Parathyroid adenoma (tissue), 2 donors: ENCODE measurements at regions not wholly inside any gene's neighbourhood (a gene's known extent, or its start where the extent isn't known, plus 50 kb on each side); places are given as distances from the start of the nearest gene placed in this dataset.

Source experiments
- H2AFZ ChIP-seq: fragments of 300-600 bp; sonication (generic); one replicate; pipeline ENCODE4 v1.7.0; 2017; ENCODE audit warnings: antibody characterized with exemption, mild to moderate bottlenecking
- H3K27ac ChIP-seq: fragments of 300-600 bp; sonication (generic); one replicate; pipeline ENCODE4 v1.7.0; 2017
- H3K27me3 ChIP-seq: fragments of 300-600 bp; sonication (generic); one replicate; pipeline ENCODE4 v1.7.0; 2017; ENCODE audit warnings: low read length; ENCODE audit not compliant: control insufficient read depth, insufficient read depth
- H3K36me3 ChIP-seq: fragments of 300-600 bp; sonication (generic); one replicate; pipeline ENCODE4 v1.7.0; 2017; ENCODE audit warnings: low read length; ENCODE audit not compliant: control insufficient read depth, insufficient read depth
- H3K4me1 ChIP-seq: fragments of 300-600 bp; sonication (generic); one replicate; pipeline ENCODE4 v1.7.0; 2017; ENCODE audit warnings: control low read depth
- H3K4me2 ChIP-seq: fragments of 300-600 bp; sonication (generic); one replicate; pipeline ENCODE4 v1.7.0; 2017; ENCODE audit warnings: low read length
- H3K4me3 ChIP-seq: fragments of 300-600 bp; sonication (generic); one replicate; pipeline ENCODE4 v1.7.0; 2017; ENCODE audit warnings: low read depth, low read length
- H3K79me2 ChIP-seq: fragments of 300-600 bp; sonication (generic); one replicate; pipeline ENCODE4 v1.7.0; 2017; ENCODE audit warnings: control low read depth
- H3K9ac ChIP-seq: fragments of 300-600 bp; sonication (generic); one replicate; pipeline ENCODE4 v1.7.0; 2017; ENCODE audit warnings: mild to moderate bottlenecking
- H3K9me3 ChIP-seq: fragments of 300-600 bp; sonication (generic); one replicate; pipeline ENCODE4 v1.7.0; 2017; ENCODE audit warnings: low read length; ENCODE audit not compliant: control insufficient read depth
- TF ChIP-seq, protein P1 (sequence below): fragments of 300-600 bp; sonication (generic); IDR thresholded peaks from one replicate; pipeline ENCODE4 v1.7.0; 2017; ENCODE audit warnings: antibody characterized with exemption, mild to moderate bottlenecking
- donor health status: primary hyperparathyroidism.

DNA sequence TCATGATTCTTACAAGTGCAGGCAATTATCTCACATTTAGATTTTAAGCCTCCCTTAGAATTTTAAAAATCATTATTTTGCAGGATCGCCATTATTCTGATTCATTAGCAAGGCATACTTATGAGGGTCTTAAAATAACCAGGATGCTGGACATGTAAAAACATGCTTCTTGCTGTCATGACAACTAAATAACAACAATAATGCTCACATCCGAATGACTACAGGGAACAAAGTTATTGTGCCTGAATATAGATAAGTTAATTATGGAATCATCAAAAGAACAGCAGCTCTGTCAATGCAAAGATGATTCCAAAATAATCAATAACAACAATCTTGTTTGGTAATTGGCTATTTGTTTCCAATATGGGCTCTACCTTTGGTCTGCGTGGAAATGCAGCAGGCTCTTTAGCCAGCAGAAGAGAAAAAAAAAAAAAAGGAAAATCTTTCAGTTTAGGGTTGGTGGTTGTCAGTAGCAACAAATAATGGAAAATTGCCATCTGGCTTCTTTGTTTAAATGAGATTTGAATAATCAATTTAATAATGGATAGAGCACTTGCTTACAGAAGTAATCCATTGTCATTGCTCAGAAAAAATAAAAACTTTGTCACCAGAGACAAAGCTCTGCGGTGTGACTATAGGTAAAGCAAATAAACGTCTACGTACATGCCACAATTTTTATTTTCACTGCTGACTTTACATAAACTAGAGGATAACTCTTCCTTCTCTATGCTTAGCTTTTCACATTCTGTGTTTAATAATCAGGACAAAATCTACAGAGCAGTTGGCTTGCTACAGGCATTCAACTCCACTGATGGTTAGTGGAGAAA is 468.9 kb upstream of the TSHZ3 start:
- TF ChIP-seq, protein P1, sequence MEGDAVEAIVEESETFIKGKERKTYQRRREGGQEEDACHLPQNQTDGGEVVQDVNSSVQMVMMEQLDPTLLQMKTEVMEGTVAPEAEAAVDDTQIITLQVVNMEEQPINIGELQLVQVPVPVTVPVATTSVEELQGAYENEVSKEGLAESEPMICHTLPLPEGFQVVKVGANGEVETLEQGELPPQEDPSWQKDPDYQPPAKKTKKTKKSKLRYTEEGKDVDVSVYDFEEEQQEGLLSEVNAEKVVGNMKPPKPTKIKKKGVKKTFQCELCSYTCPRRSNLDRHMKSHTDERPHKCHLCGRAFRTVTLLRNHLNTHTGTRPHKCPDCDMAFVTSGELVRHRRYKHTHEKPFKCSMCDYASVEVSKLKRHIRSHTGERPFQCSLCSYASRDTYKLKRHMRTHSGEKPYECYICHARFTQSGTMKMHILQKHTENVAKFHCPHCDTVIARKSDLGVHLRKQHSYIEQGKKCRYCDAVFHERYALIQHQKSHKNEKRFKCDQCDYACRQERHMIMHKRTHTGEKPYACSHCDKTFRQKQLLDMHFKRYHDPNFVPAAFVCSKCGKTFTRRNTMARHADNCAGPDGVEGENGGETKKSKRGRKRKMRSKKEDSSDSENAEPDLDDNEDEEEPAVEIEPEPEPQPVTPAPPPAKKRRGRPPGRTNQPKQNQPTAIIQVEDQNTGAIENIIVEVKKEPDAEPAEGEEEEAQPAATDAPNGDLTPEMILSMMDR = no peak
- no peaks in the 10 kb centered on the region for H3K36me3 ChIP-seq

DNA sequence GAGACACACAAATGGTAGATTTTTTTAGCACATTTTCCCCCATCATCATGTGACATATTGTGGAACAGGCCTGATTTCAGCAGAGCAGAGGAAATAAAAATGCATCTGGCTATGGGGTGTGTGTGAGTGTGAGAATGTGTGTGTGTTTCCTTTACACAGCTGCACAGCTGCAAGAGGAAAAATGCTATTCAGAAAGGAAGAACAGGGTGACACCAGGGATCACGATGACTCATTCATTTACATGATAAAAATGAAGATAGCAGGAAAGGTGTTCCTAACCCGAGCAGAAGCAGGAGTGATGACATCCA is 469.5 kb upstream of the TSHZ3 start:
- Histone ChIP-seq H3K4me1 (no peaks in the 10 kb centered on the region), H3K9me3 (no peaks in the 10 kb centered on the region), H3K36me3 (no peaks in the 10 kb centered on the region), H3K4me2 (no peak overlapping the region), H3K27ac (no peak overlapping the region), H3K79me2 (no peaks in the 10 kb centered on the region), H3K9ac (no peak overlapping the region), H3K4me3 (no peak overlapping the region), H2AFZ (no peak overlapping the region), H3K27me3 (no peaks in the 10 kb centered on the region)
- TF ChIP-seq, protein P1 = no peak

More for the DNA sequence above, 468.9 kb upstream of the TSHZ3 start:
- Histone ChIP-seq H3K4me1 (no peaks in the 10 kb centered on the region), H3K9me3 (no peaks in the 10 kb centered on the region), H3K79me2 (no peaks in the 10 kb centered on the region), H3K4me3 (no peak overlapping the region), H3K27me3 (no peaks in the 10 kb centered on the region), H3K9ac (no peak overlapping the region), H3K27ac (no peak overlapping the region), H3K4me2 (no peak overlapping the region), H2AFZ (no peak overlapping the region)

DNA sequence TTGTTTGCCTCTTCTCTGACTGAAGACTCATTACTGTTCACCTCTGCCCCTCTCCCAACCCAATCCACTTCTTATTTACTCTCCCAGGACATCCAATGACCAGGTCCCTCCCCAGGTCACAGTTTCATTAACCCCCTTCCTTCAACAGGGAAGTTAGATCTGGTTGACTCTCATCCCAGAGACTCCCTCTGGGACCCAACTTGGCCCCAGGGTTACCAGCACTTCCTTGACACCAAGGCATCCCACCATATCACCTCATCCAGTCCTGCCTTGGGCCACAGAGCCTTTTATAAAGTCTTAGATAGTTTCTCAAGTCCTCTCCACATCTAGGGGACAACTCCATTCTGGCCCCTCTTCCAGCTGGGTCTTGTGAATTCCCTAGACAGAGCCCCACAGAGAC is 470.6 kb upstream of the TSHZ3 start:
- H3K79me2 ChIP-seq = no peaks in the 10 kb centered on the region
- no peaks in the 10 kb centered on the region for H3K9me3 ChIP-seq
- no peaks in the 10 kb centered on the region for H3K4me1 ChIP-seq
- H3K36me3 ChIP-seq = no peaks in the 10 kb centered on the region
- TF ChIP-seq, protein P1 = no peak
- H2AFZ ChIP-seq = no peak overlapping the region
- H3K9ac ChIP-seq = no peak overlapping the region
- no peak overlapping the region for H3K4me2 ChIP-seq
- no peak overlapping the region for H3K4me3 ChIP-seq
- no peaks in the 10 kb centered on the region for H3K27me3 ChIP-seq
- no peak overlapping the region for H3K27ac ChIP-seq

DNA sequence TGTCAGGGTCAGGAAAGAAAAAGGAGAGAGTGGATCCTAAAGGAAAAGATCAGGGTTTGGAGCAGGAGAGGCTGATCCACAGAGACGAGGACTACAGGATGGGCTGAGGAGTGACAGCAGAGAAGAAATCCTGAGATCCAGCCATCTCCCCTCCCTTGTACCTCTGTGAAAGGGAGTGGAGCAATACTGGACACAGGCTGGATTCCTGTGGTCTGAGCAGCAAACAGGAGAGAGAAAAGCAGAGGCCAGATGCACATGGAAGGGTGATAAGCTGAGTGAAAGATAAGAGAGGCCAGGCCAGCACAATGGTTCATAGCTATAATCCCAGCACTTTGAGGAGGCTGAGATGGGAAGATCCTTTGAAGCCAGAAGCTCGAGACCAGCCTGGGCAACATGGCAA is 472.1 kb upstream of the TSHZ3 start:
- Histone ChIP-seq H3K36me3 (no peaks in the 10 kb centered on the region), H3K9ac (no peak overlapping the region), H3K4me3 (no peak overlapping the region), H3K27ac (no peak overlapping the region), H3K79me2 (no peaks in the 10 kb centered on the region), H2AFZ (no peak overlapping the region), H3K27me3 (no peaks in the 10 kb centered on the region), H3K4me2 (no peak overlapping the region), H3K9me3 (no peaks in the 10 kb centered on the region), H3K4me1 (no peaks in the 10 kb centered on the region)
- TF ChIP-seq, protein P1 = no peak
